ENCODE measurements at regions not wholly inside any gene's neighbourhood (a gene's known extent, or its start where the extent isn't known, plus 50 kb on each side); places are given as distances from the start of the nearest gene placed in this dataset.
A peak's percentile ranks its signal among the peaks of the same experiment; 100 is the strongest.
"Not testable (repeated sequence)": the region's sequence is repeated elsewhere in the genome, so short reads cannot be mapped to it uniquely, and the experiment has no call there.

GRCh38 chr1:68706639-68707317, 209.9 kb upstream of the DEPDC1 start:
- Histone ChIP-seq H3K27ac (no peak overlapping the region), H3K4me3 (no peak overlapping the region), H3K9me3 (peaks cover 0 to 18% (median 3%) of the 10 kb centered on the region in 4 donors), H3K4me1 (no peaks in the 10 kb centered on the region), H3K36me3 (no peaks in the 10 kb centered on the region), H3K27me3 (no peaks in the 10 kb centered on the region)
- TF ChIP-seq EP300 (IDR thresholded peaks at IDR 0.05) (no peak), CTCF (IDR thresholded peaks at IDR 0.05) (no peak)
- WGBS, 2 donors = 77 to 81% methylated on average over 4 of the region's 4 CpGs
- no peak for DNase-seq (ENCODE audit: low spot score in 2 of 2)

- H3K27me3 ChIP-seq = no peaks in the 10 kb centered on the region
- H3K27ac ChIP-seq = no peak overlapping the region
- no peaks in the 10 kb centered on the region for H3K4me1 ChIP-seq
- no peak for DNase-seq (ENCODE audit: low spot score in 2 of 2)
- TF ChIP-seq POLR2A (IDR thresholded peaks at IDR 0.05) (no peak), EP300 (IDR thresholded peaks at IDR 0.05) (no peak), CTCF (IDR thresholded peaks at IDR 0.05) (no peak)
- WGBS, 2 donors = 56 to 58% methylated on average over 1 of the region's 1 CpG
- H3K36me3 ChIP-seq = no peaks in the 10 kb centered on the region
- H3K9me3 ChIP-seq = no peaks in the 10 kb centered on the region
- no peak overlapping the region for H3K4me3 ChIP-seq
Observed at GRCh38 chr1:68717330-68717729, 220.4 kb upstream of the DEPDC1 start.

- Histone ChIP-seq H3K4me1 (no peaks in the 10 kb centered on the region), H3K36me3 (no peaks in the 10 kb centered on the region), H3K4me3 (no peak overlapping the region), H3K27ac (no peak overlapping the region), H3K27me3 (no peaks in the 10 kb centered on the region), H3K9me3 (no peaks in the 10 kb centered on the region)
- DNase-seq (ENCODE audit: low spot score in 2 of 2) = no peak
- TF ChIP-seq EP300 (IDR thresholded peaks at IDR 0.05) (no peak), CTCF (IDR thresholded peaks at IDR 0.05) (no peak), POLR2A (IDR thresholded peaks at IDR 0.05) (no peak)
- WGBS, 2 donors = 80 to 93% methylated on average over 1 of the region's 1 CpG
Observed at GRCh38 chr1:68720476-68720875, 223.6 kb upstream of the DEPDC1 start.

- Histone ChIP-seq H3K27ac (no peak overlapping the region), H3K4me3 (no peak overlapping the region), H3K36me3 (no peaks in the 10 kb centered on the region), H3K9me3 (no peaks in the 10 kb centered on the region), H3K4me1 (no peaks in the 10 kb centered on the region), H3K27me3 (no peaks in the 10 kb centered on the region)
- WGBS, 2 donors = 92 to 95% methylated on average over 1 of the region's 1 CpG
- TF ChIP-seq CTCF (IDR thresholded peaks at IDR 0.05) (no peak), POLR2A (IDR thresholded peaks at IDR 0.05) (no peak), EP300 (IDR thresholded peaks at IDR 0.05) (no peak)
- no peak for DNase-seq (ENCODE audit: low spot score in 2 of 2)
Observed at GRCh38 chr1:68723791-68724190, 226.9 kb upstream of the DEPDC1 start.

GRCh38 chr1:68725001-68725752, 228.3 kb upstream of the DEPDC1 start:
- no peaks in the 10 kb centered on the region for H3K9me3 ChIP-seq
- H3K4me3 ChIP-seq = no peak overlapping the region
- H3K4me1 ChIP-seq = no peaks in the 10 kb centered on the region
- peak in 1 of 2 donors; percentile 16 for DNase-seq (ENCODE audit: low spot score in 2 of 2)
- TF ChIP-seq EP300 (IDR thresholded peaks at IDR 0.05) (no peak), POLR2A (IDR thresholded peaks at IDR 0.05) (no peak), CTCF (IDR thresholded peaks at IDR 0.05) (no peak)
- no peaks in the 10 kb centered on the region for H3K27me3 ChIP-seq
- no peaks in the 10 kb centered on the region for H3K36me3 ChIP-seq
- no peak overlapping the region for H3K27ac ChIP-seq
- WGBS, 2 donors = 50% methylated on average over 2 of the region's 2 CpGs

- H3K27me3 ChIP-seq; H3K9me3 ChIP-seq; DNase-seq (ENCODE audit: low spot score in 2 of 2); H3K4me3 ChIP-seq; H3K4me1 ChIP-seq; H3K27ac ChIP-seq; H3K36me3 ChIP-seq: not testable (repeated sequence)
- WGBS, 2 donors = 84 to 89% methylated on average over 12 to 14 of the region's 19 CpGs
Observed at GRCh38 chr1:68739486-68739885, 242.6 kb upstream of the DEPDC1 start.
